ENCODE measurements at regions not wholly inside any gene's neighbourhood (a gene's known extent, or its start where the extent isn't known, plus 50 kb on each side); places are given as distances from the start of the nearest gene placed in this dataset.

DNA sequence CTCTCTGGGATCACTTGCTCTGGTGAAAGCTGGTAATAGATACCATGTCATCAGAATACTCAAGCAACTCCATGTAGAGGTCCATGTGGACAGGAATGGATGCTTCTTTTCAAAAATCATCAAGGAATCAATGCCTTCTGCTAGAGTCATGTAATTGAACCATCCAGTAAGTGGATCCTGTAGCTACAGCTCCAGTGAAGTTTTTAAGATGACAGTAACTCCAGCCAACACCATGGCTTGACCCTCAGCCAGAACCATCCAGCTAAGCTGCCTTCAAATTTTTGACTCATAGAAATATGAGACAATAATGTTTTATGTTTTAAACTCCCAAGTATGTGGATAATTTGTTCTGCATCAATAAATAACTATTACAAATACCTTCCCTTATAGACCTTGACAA, 923.7 kb downstream of the EPHA3 start:
- TF ChIP-seq ZNF775 (CRISPR knock-in tag; IDR thresholded peaks at IDR 0.05; ENCODE audit: borderline replicate concordance): no peak
- TF ChIP-seq POLR2A (IDR thresholded peaks at IDR 0.05; ENCODE audit: insufficient read depth in 1 of 2, low read depth in 2 of 2, low read length in 2 of 2): no peak
- no peak for TF ChIP-seq ZNF263 (CRISPR knock-in tag; IDR thresholded peaks at IDR 0.05)
- no peak for TF ChIP-seq TBX3 (IDR thresholded peaks at IDR 0.05; ENCODE audit: borderline replicate concordance)
- no peak for TF ChIP-seq MYC (CRISPR knock-in tag; IDR thresholded peaks at IDR 0.05; ENCODE audit: borderline replicate concordance)
- TF ChIP-seq PLRG1 (conservative IDR thresholded peaks at IDR 0.05): no peak
- no peak for TF ChIP-seq ZNF512 (CRISPR knock-in tag; IDR thresholded peaks at IDR 0.05)
- TF ChIP-seq FOXM1 (CRISPR knock-in tag; IDR thresholded peaks at IDR 0.05): no peak
- no peak for TF ChIP-seq ZNF781 (CRISPR knock-in tag; IDR thresholded peaks at IDR 0.05; ENCODE audit: borderline replicate concordance, not compliant biosample characterization)
- TF ChIP-seq, protein P1, sequence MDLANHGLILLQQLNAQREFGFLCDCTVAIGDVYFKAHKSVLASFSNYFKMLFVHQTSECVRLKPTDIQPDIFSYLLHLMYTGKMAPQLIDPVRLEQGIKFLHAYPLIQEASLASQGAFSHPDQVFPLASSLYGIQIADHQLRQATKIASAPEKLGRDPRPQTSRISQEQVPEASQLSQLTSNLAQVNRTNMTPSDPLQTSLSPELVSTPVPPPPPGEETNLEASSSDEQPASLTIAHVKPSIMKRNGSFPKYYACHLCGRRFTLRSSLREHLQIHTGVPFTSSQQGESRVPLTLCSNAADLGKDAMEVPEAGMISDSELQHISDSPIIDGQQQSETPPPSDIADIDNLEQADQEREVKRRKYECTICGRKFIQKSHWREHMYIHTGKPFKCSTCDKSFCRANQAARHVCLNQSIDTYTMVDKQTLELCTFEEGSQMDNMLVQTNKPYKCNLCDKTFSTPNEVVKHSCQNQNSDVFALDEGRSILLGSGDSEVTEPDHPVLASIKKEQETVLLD (CRISPR knock-in tag; IDR thresholded peaks at IDR 0.05; ENCODE audit: low read depth): no peak
- no peak for TF ChIP-seq ZZZ3 (CRISPR knock-in tag; IDR thresholded peaks at IDR 0.05; ENCODE audit: borderline replicate concordance)

Measured in HepG2 (cell line).